Ascending aorta (tissue), 2 donors: ENCODE measurements at regions not wholly inside any gene's neighbourhood (a gene's known extent, or its start where the extent isn't known, plus 50 kb on each side); places are given as distances from the start of the nearest gene placed in this dataset.
"Not testable (repeated sequence)": the region's sequence is repeated elsewhere in the genome, so short reads cannot be mapped to it uniquely, and the experiment has no call there.

ENCODE experiments used
- DNase-seq, 2 donors: peaks; one replicate each; pipeline ENCODE4 v3.0.0-alpha.2; 2019; ENCODE audit warnings: low spot score in 2 of 2
- H3K27ac ChIP-seq, 2 donors: fragments of 200-600 bp; sonication (generic); one replicate each; pipeline ENCODE4 v1.5.1; 2016 to 2017; ENCODE audit warnings: mild to moderate bottlenecking in 1 of 2
- H3K27me3 ChIP-seq: fragments of 200-600 bp; sonication (generic); one replicate; pipeline ENCODE4 v1.5.1; 2017
- H3K36me3 ChIP-seq, 2 donors: fragments of 200-600 bp; sonication (generic); one replicate each; pipeline ENCODE4 v1.5.1; 2016
- H3K4me1 ChIP-seq, 2 donors: fragments of 200-600 bp; sonication (generic); one replicate each; pipeline ENCODE4 v1.5.1; 2016 to 2017; ENCODE audit warnings: mild to moderate bottlenecking in 1 of 2
- H3K4me3 ChIP-seq, 2 donors: fragments of 200-600 bp; sonication (generic); one replicate each; pipeline ENCODE4 v1.5.1; 2016 to 2017; ENCODE audit warnings: mild to moderate bottlenecking in 1 of 2
- H3K9me3 ChIP-seq, 2 donors: fragments of 200-600 bp; sonication (generic); one replicate each; pipeline ENCODE4 v1.5.1; 2016
- CTCF ChIP-seq, 3 experiments: fragments of 200-600 bp in 2 of 3; fragments of 450-650 bp in 1 of 3; sonication (generic) in 2 of 3; IDR thresholded peaks; one replicate each; pipeline ENCODE4 v1.5.1; 2016 to 2019; ENCODE audit warnings: antibody characterized with exemption in 3 of 3, mild to moderate bottlenecking in 1 of 3, moderate library complexity in 1 of 3
- intact Hi-C: fragments of 100-400 bp; cut with DNase I; formaldehyde crosslinking; loops from one replicate; pipeline ENCODE4 v1.15.1; 2023

GRCh38 chr22:47351836-47352579, 589.6 kb downstream of the TBC1D22A start:
- DNase-seq = no peak
- Histone ChIP-seq H3K4me1 (no peaks in the 10 kb centered on the region), H3K9me3 (no peaks in the 10 kb centered on the region), H3K4me3 (no peak overlapping the region), H3K36me3 (no peaks in the 10 kb centered on the region), H3K27ac (no peak overlapping the region), H3K27me3 (no peaks in the 10 kb centered on the region)
- intact Hi-C loops = no loop called here
- TF ChIP-seq CTCF (IDR thresholded peaks at IDR 0.05) = no peak

DNA sequence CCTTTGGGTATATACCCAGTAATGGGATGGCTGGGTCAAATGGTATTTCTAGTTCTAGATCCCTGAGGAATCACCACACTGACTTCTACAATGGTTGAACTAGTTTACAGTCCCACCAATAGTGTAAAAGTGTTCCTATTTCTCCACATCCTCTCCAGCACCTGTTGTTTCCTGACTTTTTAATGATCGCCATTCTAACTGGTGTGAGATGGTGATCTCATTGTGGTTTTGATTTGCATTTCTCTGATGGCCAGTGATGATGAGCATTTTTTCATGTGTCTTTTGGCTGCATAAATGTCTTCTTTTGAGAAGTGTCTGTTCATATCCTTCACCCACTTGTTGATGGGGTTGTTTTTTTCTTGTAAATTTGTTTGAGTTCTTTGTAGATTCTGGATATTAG, 583.8 kb downstream of the TBC1D22A start:
- H3K9me3 ChIP-seq, DNase-seq, H3K4me3 ChIP-seq, intact Hi-C loops, H3K27me3 ChIP-seq, H3K4me1 ChIP-seq, H3K27ac ChIP-seq, H3K36me3 ChIP-seq: not testable (repeated sequence)

- intact Hi-C loops = no loop called here
- no peaks in the 10 kb centered on the region for H3K9me3 ChIP-seq
- no peak for DNase-seq
Observed at GRCh38 chr22:47345025-47345424, 582.6 kb downstream of the TBC1D22A start.

GRCh38 chr22:47344414-47344813, 582.0 kb downstream of the TBC1D22A start:
- Histone ChIP-seq H3K4me3 (no peak overlapping the region), H3K9me3 (no peaks in the 10 kb centered on the region), H3K4me1 (no peaks in the 10 kb centered on the region), H3K27ac (no peak overlapping the region), H3K36me3 (no peaks in the 10 kb centered on the region), H3K27me3 (no peaks in the 10 kb centered on the region)
- intact Hi-C loops = no loop called here
- no peak for TF ChIP-seq CTCF (IDR thresholded peaks at IDR 0.05)
- no peak for DNase-seq

More at GRCh38 chr22:47345025-47345424, 582.6 kb downstream of the TBC1D22A start:
- no peaks in the 10 kb centered on the region for H3K27me3 ChIP-seq
- no peak overlapping the region for H3K27ac ChIP-seq
- no peak for TF ChIP-seq CTCF (IDR thresholded peaks at IDR 0.05)
- no peak overlapping the region for H3K4me3 ChIP-seq
- no peaks in the 10 kb centered on the region for H3K36me3 ChIP-seq
- no peaks in the 10 kb centered on the region for H3K4me1 ChIP-seq

DNA sequence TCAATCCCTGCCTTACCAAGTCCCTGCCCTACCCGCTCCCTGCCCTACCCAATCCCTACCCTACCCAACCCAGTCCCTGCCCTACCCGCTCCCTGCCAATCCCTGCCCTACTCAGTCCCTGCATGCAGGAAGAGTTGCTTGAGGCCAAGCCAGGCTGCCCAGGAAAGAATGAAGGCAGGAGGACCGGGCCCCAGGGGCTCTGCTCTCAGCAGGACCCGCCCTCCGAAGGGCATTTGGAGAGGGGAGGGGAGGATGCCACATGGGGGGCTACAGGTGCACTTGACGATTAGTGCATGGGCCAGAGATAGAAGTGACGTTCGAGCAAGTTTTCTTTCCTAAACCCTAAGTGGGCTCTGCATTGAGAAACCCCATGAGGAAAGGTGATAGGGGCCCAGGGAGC, 581.2 kb downstream of the TBC1D22A start:
- no peaks in the 10 kb centered on the region for H3K4me1 ChIP-seq
- H3K9me3 ChIP-seq = no peaks in the 10 kb centered on the region
- no peak for TF ChIP-seq CTCF (IDR thresholded peaks at IDR 0.05)
- no peak overlapping the region for H3K4me3 ChIP-seq
- H3K27me3 ChIP-seq = no peaks in the 10 kb centered on the region
- no peaks in the 10 kb centered on the region for H3K36me3 ChIP-seq
- intact Hi-C loops = no loop called here
- no peak for DNase-seq
- H3K27ac ChIP-seq = no peak overlapping the region

- H3K36me3 ChIP-seq = no peaks in the 10 kb centered on the region
- H3K4me3 ChIP-seq = no peak overlapping the region
- no peaks in the 10 kb centered on the region for H3K9me3 ChIP-seq
- DNase-seq = no peak
- H3K4me1 ChIP-seq = no peaks in the 10 kb centered on the region
- H3K27ac ChIP-seq = no peak overlapping the region
- H3K27me3 ChIP-seq = no peaks in the 10 kb centered on the region
- no peak for TF ChIP-seq CTCF (IDR thresholded peaks at IDR 0.05)
- intact Hi-C loops = no loop called here
Observed at GRCh38 chr22:47342446-47342845, 580.0 kb downstream of the TBC1D22A start.
